NCI-H2171 treated with DMSO at 0.1 percent for 48 hours (cell line): ENCODE measurements at regions not wholly inside any gene's neighbourhood (a gene's known extent, or its start where the extent isn't known, plus 50 kb on each side); places are given as distances from the start of the nearest gene placed in this dataset.

ENCODE experiments used
- DNase-seq: peaks from one replicate; lab custom pipeline; 2025; lab: John Stamatoyannopoulos, UW

DNA sequence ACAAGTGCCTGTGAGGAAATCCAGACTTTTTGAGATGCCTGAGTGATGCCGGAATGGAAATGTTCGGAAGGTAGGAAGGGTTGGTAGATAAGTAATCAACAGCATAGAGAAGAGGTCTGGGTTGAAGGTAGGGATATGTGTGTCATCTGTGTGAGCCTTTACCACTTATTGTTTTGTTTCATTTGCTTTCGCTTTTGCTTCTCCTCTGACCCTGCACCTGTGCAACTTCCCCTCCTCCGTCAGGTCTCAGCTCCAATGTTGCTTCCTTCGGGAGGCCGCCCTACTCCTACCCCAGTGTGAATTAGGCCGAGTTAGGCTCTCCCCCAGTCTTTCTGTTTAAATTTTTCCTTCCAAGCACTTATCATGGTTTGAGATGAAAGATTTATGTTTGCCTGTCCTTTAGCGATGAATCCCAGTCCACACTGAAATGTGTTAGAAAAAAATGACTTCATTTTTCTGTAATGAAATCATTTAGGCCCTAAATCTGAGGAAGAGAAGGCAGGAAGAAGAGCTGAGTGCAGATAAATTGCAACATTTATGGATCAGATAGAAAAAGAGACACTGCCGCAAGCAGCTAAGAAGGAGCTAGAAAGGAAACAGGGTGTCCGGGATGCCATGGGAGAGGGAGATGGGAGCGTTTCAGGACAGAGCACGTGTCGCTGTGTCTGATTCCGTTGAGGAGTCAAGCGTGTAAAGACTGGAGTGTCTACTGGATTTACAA lies 139.6 kb upstream of the PELI1 start:
- DNase-seq, result no peak

DNA sequence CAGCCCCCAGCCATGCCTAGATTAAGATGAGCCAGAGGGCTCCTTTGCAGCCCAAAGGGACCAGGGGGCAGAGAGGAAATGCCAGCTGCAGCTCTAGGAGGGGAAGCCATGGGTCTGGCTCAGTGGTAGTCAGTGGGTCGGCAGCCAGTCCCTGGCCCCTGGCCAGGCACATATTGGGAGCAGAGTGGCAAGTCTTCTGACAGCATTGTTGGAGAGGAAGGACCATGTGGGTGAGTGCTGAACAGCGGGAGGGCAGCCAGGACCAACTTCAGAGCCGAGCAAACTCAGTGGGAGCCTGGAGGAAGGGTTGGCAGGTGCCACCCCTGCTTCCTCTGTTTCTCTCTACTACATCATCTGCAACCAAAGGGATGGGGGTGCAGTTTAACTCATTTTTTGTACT lies 140.5 kb upstream of the PELI1 start:
- DNase-seq, result no peak

DNA sequence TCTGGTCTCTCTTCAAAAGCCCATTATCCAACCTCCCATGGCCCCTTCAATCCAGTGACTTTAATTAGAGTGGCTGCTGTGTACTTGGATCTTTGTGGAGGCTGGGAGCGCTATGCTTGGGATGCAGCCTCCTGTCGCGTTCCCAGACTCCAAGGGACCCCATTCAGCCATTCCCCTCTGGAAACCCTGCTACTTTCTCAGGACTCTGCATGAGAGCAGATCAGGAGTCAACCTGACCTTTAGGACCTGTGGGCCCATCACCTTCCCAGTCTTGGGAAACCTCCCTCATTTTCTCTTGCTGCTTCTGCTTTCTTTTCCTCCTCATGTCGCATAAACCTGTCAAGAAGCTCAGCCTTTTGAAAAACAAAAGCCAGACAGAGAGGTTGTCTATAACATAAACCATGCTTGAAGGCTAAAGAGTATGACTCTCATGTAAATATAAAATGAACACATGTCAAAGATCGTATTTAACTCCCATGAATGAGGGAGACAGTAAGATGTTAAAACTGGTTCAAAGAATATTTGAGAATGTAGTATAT lies 143.1 kb upstream of the PELI1 start:
- DNase-seq, result no peak

DNA sequence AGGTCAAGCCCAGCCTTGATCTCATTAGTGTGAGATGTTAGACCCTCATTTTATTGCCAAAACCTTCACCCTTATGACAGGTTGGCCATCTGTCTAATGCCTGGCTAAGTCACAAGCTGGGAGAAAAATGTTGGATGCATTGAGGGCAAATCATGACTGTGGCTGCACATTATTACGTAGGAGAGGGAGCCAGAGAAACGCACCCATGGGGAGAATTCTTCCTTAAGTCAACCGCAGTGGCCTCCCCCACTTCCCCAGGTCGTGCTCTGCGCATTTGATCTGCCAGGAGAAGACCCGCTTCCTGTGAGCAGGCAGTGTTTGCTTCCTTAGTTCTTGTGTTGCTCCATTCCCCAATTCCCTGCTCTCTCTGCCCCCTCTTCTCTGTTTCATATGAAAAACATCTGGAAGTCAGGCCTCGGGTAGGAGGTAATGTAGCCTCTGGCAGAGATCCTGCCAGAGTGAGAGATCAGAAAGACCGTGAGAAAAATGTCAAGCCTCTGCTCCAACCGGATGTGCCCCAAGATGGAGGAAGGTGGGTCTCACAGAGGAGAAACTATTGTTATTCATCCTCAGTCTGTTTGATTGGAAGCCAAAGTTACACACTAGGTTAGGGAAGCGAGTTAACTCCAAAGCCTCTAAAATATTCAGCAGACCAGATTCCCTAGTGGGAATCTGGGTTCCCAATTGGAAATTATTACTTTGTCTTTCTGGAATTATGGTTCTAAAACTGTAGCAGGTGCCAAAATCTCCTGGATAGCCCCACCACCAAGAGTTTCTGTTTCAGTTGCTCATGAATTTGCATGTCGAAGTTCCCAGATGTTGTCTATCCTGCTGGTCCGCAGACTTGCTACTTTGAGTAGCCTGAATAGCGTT lies 144.3 kb upstream of the PELI1 start:
- no peak for DNase-seq

DNA sequence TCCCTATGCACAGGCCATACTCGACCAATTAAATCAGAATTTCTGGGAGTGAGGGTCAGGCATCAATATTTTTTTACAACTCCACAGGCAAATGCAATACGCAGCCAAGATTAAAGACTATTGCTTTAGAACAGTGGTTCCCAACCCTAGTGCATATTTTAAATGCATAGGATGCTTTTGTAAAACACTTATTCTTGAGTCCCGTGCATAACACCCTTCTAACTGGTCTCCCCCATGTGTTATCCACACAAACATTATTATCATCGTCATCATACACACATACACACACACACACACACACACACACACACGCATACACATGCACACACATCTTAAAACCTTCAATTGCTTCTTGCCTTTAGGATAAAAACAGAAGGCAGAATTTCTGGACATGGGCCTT lies 145.0 kb upstream of the PELI1 start:
- DNase-seq, result no peak

DNA sequence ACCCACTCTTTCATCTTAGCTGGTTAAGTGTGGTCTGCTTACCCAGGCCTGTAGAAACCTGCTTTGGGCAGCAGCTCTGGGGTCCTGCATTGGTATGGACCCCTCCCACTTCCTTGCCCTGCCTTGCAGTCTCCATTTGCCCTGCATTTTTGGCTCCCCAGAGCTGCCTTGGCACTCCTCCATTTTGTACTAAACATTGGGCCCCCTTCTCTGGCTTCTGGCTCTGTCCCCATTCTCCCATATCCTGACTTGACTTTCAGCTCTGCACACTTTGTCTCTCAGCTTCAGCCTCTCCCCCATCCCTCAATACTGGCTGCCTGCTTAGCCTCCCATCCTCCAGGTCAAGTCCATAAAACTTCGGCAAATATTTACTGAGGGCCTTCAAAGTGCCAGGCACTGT lies 145.5 kb upstream of the PELI1 start:
- DNase-seq, result no peak

DNA sequence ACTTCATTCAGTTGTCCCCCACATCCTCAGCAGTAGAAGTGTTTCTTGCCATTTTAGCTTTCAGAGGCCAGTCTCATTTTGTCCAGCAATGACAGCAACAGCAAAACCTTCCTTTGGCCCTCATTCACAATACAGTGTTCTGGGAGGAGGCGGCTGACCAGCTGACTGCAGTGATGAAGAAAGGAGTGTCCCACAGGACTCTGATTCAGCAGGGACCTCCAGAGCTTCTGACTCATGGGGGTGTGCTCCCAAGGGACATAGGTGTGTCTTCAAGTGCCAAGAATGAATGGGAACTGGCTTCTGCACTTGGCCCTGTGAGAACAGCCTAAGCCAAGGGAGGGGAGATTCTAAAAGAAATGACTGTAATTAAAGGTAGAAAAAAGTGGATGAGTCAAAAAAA lies 147.0 kb upstream of the PELI1 start:
- DNase-seq, result no peak

DNA sequence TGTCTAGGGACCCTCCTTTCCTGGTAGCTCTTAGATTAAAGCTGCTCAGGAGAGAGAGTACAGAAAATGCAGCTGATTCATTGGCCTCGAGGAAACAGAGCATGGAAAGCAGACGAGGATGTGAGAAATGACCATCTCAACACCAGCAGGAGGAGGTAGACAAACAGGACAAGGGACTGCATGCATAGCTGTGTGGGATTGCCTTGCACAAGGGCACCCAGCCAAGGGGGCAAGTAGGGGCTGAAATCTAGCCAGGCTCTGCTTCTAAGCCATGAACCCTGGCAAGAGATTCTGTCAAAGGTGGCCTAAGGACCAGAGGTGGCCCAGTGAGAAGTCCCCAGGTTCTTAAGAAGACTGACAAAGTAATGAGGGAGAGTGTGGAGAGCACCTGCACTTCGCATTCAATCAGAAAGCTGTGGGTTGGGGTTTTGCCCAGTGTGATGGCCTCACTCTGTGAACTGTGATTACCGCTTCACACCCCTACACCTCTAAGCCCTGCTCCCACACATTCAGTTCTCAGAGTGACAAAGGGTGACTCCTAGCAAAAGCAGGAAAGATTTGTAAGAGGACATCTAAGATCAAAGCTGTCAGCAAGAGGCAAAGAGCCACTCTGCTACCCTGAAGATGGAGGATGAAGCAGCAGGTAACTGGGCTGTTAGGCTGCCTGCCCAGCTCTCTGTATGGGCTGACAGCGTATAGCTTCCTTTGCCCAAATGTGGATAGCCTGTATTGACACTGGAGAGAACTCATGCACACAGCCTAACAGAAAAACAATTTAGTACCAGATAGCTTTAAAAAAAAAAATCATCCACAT lies 151.3 kb upstream of the PELI1 start:
- DNase-seq, result no peak

DNA sequence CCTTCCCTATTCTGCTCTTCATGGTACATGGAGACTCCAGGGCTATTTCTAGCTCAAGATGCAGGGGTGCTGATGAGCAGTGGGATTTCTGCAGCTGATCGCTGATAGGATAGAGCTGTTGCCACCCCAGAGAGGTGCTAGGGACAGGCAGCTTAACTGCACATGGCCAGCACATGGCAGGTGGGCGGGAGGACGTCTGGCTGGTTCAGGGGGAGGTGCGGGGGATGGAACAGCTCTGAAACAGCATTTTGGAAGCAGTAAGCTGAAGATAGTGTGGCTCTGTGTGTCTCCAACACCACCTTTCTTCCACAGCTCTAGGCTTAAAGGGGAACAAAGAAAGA lies 151.9 kb upstream of the PELI1 start:
- no peak for DNase-seq

DNA sequence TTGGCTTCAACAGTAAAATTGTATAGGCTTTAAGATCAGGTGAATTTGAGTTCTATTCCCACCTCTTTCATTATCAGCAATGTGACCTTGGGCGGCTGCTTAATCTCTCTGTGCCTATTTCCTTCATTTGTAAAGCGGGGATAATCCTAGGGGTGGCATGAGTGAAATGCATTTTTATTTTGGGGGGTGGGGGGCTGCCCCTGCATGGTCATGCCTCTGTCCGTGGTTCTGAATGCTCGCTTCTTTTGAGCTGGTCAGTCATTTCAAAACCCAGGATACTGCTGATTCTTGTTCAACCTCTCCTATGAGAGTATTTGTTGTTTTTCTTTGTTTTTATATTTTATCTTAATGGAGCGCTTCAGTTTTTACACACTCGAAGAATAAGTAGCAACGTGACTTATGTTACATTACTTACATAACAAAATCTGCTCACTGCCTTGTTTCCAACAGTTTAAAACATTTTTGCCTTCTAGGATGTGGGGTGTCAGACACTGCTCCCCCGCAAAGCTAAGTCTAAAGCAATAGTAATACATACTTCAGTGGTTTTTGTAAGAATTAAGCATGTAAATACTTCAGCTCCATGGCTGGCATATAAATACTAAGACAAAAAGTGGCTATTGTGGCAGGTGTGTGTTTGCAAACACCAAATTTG lies 152.6 kb upstream of the PELI1 start:
- no peak for DNase-seq

DNA sequence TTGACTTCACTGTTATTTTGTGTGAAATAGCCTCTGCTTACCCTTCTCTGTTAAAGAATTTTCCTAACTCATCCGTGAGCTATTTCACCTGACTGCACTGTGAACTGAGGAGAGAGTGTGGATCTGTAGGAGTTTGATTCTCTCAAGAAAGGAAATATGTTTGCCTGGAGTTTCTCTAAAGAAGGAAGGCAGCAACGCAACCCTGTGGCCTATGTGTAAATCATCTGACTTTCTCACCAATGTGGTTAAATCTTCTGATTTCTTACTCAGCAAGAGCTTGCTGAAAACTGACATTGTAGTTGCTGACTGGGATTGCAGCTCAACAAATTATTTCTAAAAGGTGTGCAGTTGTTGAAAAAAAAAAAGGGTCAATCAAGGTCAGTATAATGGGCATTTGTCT lies 153.9 kb upstream of the PELI1 start:
- DNase-seq, result no peak

DNA sequence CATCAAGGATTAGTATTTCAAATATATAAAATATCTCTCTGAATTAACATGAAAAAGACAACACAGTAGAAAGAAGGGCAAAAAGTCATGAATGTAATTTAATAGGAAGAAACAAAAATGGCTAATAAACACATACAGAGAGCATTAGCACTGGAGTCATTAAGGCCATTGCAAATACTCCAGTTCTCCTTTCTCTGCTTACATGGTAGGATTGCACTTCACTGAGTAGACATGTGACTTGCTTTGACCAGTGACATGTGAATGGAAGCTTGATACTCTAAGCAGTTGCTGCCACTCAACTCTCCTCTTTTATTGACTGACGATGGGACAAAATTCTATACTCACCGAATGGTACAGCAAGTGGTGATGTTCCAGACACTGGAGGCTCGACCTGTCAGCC lies 153.9 kb upstream of the LGALSL start:
- no peak for DNase-seq

DNA sequence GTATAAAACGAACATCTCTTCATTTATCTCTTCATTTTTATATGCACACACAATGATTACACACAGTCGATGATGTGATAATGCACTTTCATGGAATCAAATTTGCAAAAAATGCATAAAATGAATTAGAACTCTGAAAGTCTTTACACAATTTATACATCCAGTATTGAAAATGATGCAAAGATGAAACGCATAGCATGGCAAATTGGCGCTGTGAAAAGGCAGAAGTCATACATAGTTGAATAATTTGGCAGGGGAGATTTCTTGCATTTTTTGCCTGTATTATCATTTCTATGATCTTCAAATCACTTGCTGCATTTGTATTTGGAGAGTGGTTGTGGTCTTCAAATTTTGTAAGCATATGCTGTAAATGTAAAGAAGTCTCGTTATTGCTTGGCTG lies 150.7 kb upstream of the LGALSL start:
- no peak for DNase-seq

DNA sequence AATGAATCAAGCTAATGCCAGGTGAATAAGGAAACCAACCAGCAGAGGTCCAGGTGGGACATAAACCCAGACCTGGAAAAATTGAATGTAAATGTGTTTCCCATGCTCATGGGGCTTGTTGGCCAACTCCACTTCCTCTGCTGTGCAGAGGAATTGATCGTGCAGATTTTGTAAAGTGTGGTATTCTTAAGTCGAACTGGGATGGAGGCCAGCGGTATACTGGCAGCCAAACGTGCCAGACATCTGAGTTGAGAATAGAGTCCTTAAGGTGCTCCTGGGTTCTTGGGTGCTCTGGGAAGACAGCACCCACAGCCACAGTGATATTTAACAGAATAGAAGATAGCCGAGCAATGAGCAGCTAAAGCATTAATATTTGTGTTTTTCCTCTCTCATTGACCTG lies 146.5 kb upstream of the LGALSL start:
- no peak for DNase-seq

DNA sequence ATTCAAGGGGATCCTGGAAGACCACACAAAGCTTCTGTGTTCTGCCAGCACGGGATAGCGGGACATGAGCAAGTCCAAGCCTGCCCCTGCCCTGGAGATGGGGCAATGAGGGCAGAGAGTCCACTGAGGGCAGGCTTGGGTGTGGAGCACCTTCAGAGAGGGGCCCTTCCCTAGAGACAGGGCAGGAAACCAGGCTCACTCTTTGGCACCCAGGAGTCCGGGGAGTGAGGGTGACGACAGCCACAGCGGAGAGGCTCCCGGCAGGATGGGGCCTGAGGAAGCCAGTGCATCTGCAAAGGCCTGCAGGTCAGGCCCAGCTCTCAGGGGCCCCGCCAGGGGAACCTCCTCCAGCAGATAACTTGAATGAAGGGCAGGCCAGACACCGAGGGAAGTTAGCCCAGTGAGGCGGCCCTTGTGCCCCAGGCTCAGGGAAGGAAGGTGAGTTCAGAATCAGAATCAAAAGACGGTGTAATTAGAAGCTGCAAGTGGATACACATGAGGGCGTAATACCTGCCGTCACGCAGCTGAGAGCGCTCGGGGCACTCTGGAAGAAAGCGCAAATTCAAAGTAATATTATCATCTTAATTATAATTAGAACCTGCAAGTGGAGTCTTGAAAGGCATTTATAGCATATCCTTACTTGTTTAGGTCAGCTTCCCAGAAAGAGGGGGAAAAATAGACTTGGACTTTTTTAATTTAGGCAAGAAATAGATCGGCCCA lies 142.6 kb upstream of the LGALSL start:
- DNase-seq, result no peak

DNA sequence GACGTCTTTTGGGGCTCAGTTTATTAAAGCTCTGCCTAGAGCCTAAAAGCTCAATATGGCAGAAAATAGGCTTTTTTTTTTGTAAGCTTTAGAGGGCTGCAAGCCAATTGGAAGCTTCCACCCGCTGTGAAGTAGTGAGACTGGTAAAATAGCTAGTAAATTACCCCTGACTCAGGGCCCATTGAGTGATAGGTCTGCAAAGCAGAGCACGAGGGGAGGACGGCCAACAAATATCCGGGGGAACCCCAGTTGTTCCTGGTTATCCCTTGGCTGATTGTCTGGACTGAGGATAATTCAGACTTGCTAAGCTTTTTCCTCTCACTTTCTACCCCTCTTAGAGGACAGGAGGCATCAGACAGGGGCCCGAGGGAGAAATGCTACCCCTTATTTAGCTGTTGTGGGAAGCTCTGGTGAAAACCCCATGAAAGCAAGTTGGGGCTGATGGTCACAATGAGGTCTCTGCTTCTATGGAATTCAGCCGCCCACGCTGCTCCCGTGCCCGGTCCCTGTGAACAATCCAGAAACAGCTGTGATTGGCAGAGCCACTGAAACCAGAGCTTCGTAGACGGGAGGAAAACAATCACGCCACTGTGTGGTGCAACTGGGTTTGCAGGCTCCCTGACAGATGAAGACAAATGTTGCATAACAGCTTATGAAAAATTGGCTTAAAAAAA lies 141.9 kb upstream of the LGALSL start:
- DNase-seq, result peak; percentile 54

DNA sequence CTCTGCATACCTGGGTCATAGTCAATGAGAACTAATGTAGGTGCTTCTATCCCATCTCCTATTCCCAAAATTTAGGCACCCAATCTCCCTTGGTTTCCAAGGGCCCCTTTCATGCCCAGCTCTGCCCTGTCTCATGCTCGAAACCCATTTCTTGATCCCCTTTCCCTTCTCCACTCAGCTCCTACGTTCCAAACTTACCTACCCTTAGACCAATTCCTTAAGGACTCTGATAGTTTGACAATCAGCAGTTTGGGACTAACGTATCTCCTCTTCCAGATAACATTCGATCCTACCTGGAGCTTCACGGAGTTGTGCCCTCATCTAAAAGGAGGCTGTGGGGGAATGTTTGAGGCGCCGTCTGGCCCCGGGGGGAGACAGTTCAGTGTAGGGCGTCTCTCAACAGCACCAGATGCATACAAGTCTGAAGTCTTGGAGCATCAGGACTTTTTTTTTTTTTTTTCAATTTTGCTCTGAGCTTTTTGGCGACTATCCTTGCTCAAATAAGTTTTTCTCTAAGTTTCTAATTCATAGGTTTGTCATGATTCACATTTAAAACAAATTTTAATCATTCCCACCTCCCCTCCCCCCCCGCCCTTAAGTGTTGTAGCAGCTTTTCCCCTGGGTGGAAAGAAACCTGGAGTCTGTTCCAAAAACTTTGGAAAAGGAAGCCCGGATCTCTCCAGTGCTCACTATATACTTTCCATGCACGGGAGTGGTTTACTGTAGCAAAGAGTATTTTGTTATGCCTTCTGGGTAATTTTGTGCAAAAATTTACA lies 141.2 kb upstream of the LGALSL start:
- no peak for DNase-seq

DNA sequence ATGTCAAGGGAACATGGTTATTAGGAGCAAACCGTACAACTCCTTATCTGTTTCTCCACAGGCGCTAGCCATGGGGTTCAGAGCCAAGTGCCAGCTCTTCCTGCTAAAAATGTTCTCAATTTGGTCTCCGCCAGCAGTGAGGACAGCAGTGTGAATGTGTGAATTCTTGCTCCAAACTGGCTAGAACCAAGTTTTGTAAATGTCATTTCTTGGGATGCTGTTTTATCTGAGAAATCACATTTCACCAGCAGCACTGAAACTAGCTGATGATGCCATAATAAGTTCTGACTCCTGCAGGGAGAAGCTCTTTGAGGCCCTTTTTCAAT lies 140.6 kb upstream of the LGALSL start:
- DNase-seq, result no peak

DNA sequence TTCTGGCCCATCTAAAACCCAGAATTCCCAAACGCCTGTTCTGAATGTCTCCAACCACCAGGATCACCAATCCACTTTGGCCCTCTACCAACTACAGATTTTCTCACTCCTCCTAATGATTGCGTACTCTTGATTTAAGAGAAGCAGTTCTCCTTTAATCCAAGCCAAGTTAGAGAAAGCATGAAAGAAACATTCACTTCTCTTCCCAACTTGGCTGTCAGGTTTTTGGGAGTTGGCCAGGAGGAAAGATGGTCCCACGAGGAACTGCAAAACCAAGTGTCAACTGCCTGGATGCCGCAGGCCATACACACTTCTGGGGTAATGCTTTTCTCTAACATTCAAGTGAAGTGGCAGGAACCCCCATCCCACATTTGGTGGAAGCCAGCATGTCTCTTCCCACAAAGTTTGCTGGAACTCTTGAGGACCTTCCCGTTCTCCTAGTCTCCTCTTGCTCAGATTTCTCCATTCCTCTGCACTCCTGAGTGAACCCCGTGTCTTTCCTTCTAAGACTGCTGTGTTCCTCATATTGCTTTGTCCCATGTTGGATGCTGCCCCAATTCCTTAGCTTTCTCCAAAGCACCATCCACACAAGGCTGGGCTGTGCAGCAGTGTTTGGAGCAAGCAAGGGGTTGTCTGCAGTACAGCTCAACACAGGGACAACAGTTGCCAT lies 138.5 kb upstream of the LGALSL start:
- DNase-seq, result no peak
